OCI-LY1 (cell line): ENCODE measurements at regions not wholly inside any gene's neighbourhood (a gene's known extent, or its start where the extent isn't known, plus 50 kb on each side); places are given as distances from the start of the nearest gene placed in this dataset.

ENCODE experiments used
- H2AFZ ChIP-seq: fragments of 200-600 bp; sonication (generic), shearing (Covaris generic); 2 replicates; pipeline ENCODE4 v1.6.0; 2014; ENCODE audit warnings: antibody characterized with exemption, mild to moderate bottlenecking, low read length
- H3F3A ChIP-seq: fragments of 200-600 bp; sonication (generic), shearing (Covaris generic); 2 replicates; pipeline ENCODE4 v1.6.0; 2014; ENCODE audit warnings: mild to moderate bottlenecking, antibody characterized with exemption, low read length, moderate library complexity; ENCODE audit not compliant: insufficient read depth
- H3K27ac ChIP-seq: fragments of 200-600 bp; sonication (generic); 2 replicates; pipeline ENCODE4 v1.5.1; 2014; ENCODE audit warnings: low read length, mixed run types, mild to moderate bottlenecking, low read depth; ENCODE audit not compliant: poor library complexity, severe bottlenecking
- H3K27me3 ChIP-seq: fragments of 200-600 bp; sonication (generic); 2 replicates; pipeline ENCODE4 v1.6.0; 2014; ENCODE audit warnings: antibody characterized with exemption, mild to moderate bottlenecking, low read length, moderate library complexity; ENCODE audit not compliant: insufficient read depth
- H3K36me3 ChIP-seq: fragments of 200-600 bp; sonication (generic); 2 replicates; pipeline ENCODE4 v1.6.1; 2014; ENCODE audit warnings: mild to moderate bottlenecking, antibody characterized with exemption, low read length, moderate library complexity, mixed read lengths; ENCODE audit not compliant: insufficient read depth
- H3K4me1 ChIP-seq: fragments of 200-600 bp; sonication (generic); 2 replicates; pipeline ENCODE4 v1.5.1; 2014; ENCODE audit warnings: mild to moderate bottlenecking, low read length, moderate library complexity; ENCODE audit not compliant: insufficient read depth, severe bottlenecking
- H3K4me2 ChIP-seq: fragments of 200-600 bp; sonication (generic), shearing (Covaris generic); 2 replicates; pipeline ENCODE4 v1.6.1; 2014; ENCODE audit warnings: low read length
- H3K4me3 ChIP-seq: fragments of 200-600 bp; sonication (generic); 2 replicates; pipeline ENCODE4 v1.5.1; 2014; ENCODE audit warnings: low read length, low read depth, mild to moderate bottlenecking, mixed read lengths; ENCODE audit not compliant: poor library complexity, severe bottlenecking
- H3K79me2 ChIP-seq: fragments of 200-600 bp; shearing (Covaris generic); 2 replicates; pipeline ENCODE4 v1.6.1; 2016; ENCODE audit warnings: mixed run types, low read length, mixed read lengths; ENCODE audit not compliant: insufficient read depth
- H3K9ac ChIP-seq: fragments of 200-600 bp; sonication (generic), shearing (Covaris generic); 2 replicates; pipeline ENCODE4 v1.6.1; 2014; ENCODE audit warnings: mild to moderate bottlenecking, low read length, mixed read lengths
- H3K9me2 ChIP-seq: fragments of 200-600 bp; sonication (generic), shearing (Covaris generic); 2 replicates; pipeline ENCODE4 v1.6.1; 2014; ENCODE audit warnings: low read depth, mild to moderate bottlenecking, low read length, mixed read lengths
- H3K9me3 ChIP-seq: fragments of 200-600 bp; shearing (Covaris generic); 2 replicates; pipeline ENCODE4 v1.6.1; 2014; ENCODE audit warnings: low read length, mixed read lengths
- H4K20me1 ChIP-seq: fragments of 200-600 bp; sonication (generic), shearing (Covaris generic); 2 replicates; pipeline ENCODE4 v1.6.0; 2016; ENCODE audit warnings: mild to moderate bottlenecking, low read length; ENCODE audit not compliant: insufficient read depth
- EZH2 ChIP-seq: fragments of 200-600 bp; sonication (generic), shearing (Covaris generic); IDR thresholded peaks from 2 replicates; pipeline ENCODE4 v1.8.0; 2017; ENCODE audit warnings: borderline replicate concordance, mixed run types, mild to moderate bottlenecking, antibody characterized with exemption, low read length, moderate library complexity, mixed read lengths
- TF ChIP-seq, protein P1 (sequence below): fragments of 200-600 bp; sonication (generic), shearing (Covaris generic); IDR thresholded peaks from 2 replicates; pipeline ENCODE4 v1.5.1; 2017; ENCODE audit warnings: mild to moderate bottlenecking, antibody characterized with exemption, low read length, moderate library complexity, mixed read lengths

- H3K27me3 ChIP-seq: no peaks in the 10 kb centered on the region
- H2AFZ ChIP-seq: no peak overlapping the region
- TF ChIP-seq, protein P1, sequence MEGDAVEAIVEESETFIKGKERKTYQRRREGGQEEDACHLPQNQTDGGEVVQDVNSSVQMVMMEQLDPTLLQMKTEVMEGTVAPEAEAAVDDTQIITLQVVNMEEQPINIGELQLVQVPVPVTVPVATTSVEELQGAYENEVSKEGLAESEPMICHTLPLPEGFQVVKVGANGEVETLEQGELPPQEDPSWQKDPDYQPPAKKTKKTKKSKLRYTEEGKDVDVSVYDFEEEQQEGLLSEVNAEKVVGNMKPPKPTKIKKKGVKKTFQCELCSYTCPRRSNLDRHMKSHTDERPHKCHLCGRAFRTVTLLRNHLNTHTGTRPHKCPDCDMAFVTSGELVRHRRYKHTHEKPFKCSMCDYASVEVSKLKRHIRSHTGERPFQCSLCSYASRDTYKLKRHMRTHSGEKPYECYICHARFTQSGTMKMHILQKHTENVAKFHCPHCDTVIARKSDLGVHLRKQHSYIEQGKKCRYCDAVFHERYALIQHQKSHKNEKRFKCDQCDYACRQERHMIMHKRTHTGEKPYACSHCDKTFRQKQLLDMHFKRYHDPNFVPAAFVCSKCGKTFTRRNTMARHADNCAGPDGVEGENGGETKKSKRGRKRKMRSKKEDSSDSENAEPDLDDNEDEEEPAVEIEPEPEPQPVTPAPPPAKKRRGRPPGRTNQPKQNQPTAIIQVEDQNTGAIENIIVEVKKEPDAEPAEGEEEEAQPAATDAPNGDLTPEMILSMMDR: no peak
- TF ChIP-seq EZH2: no peak
- no peak overlapping the region for H3K4me2 ChIP-seq
- H3K9me2 ChIP-seq: no peaks in the 10 kb centered on the region
- H3K27ac ChIP-seq: no peak overlapping the region
- H3K4me3 ChIP-seq: no peak overlapping the region
- no peaks in the 10 kb centered on the region for H3K79me2 ChIP-seq
- H4K20me1 ChIP-seq: no peaks in the 10 kb centered on the region
- H3K9me3 ChIP-seq: no peaks in the 10 kb centered on the region
- no peak overlapping the region for H3K9ac ChIP-seq
- H3F3A ChIP-seq: no peaks in the 10 kb centered on the region
- H3K4me1 ChIP-seq: no peaks in the 10 kb centered on the region
- H3K36me3 ChIP-seq: no peaks in the 10 kb centered on the region
Measured at GRCh38 chr3:193896419-193896818, 239.5 kb upstream of the HES1 start.

DNA sequence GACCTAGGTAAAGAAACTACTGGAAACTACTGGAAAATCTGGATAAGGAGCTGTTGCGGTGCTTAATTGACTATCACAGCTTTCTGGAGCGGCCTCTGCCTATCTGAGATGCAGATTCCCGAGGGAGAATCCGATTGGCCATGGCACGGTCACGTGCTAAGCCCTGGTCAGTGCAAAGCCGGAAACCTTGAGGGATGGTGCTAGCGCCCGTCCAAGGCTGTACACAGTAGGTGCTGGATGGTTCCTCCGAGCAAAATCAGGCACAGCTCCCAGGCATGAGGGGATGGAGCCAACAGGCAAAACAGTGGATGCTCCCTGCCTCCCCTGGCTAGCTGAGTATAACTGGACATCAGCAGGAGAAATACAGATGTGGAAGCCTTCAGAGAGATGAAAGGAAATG lies 238.7 kb upstream of the HES1 start:
- H3K9ac ChIP-seq: no peak overlapping the region
- H3K9me3 ChIP-seq: no peaks in the 10 kb centered on the region
- H3K4me1 ChIP-seq: no peaks in the 10 kb centered on the region
- H3K79me2 ChIP-seq: no peaks in the 10 kb centered on the region
- H3K27ac ChIP-seq: no peak overlapping the region
- TF ChIP-seq, protein P1: no peak
- TF ChIP-seq EZH2: no peak
- no peak overlapping the region for H3K4me3 ChIP-seq
- no peaks in the 10 kb centered on the region for H3K9me2 ChIP-seq
- no peak overlapping the region for H3K4me2 ChIP-seq
- H2AFZ ChIP-seq: no peak overlapping the region
- no peaks in the 10 kb centered on the region for H3F3A ChIP-seq
- H3K27me3 ChIP-seq: no peaks in the 10 kb centered on the region
- H3K36me3 ChIP-seq: no peaks in the 10 kb centered on the region
- H4K20me1 ChIP-seq: no peaks in the 10 kb centered on the region

GRCh38 chr3:193897731-193898180 lies 238.2 kb upstream of the HES1 start:
- TF ChIP-seq, protein P1: no peak
- TF ChIP-seq EZH2: no peak
- no peak overlapping the region for H3K4me3 ChIP-seq
- H2AFZ ChIP-seq: no peak overlapping the region

More at GRCh38 chr3:193897731-193898180, 238.2 kb upstream of the HES1 start:
- Histone ChIP-seq H3K4me2 (no peak overlapping the region), H3K4me1 (no peaks in the 10 kb centered on the region), H3K27me3 (no peaks in the 10 kb centered on the region), H3K9ac (no peak overlapping the region), H3K36me3 (no peaks in the 10 kb centered on the region), H3F3A (no peaks in the 10 kb centered on the region), H4K20me1 (no peaks in the 10 kb centered on the region), H3K9me2 (no peaks in the 10 kb centered on the region), H3K27ac (no peak overlapping the region), H3K79me2 (no peaks in the 10 kb centered on the region), H3K9me3 (no peaks in the 10 kb centered on the region)
